ENCODE measurements at regions not wholly inside any gene's neighbourhood (a gene's known extent, or its start where the extent isn't known, plus 50 kb on each side); places are given as distances from the start of the nearest gene placed in this dataset.

DNA sequence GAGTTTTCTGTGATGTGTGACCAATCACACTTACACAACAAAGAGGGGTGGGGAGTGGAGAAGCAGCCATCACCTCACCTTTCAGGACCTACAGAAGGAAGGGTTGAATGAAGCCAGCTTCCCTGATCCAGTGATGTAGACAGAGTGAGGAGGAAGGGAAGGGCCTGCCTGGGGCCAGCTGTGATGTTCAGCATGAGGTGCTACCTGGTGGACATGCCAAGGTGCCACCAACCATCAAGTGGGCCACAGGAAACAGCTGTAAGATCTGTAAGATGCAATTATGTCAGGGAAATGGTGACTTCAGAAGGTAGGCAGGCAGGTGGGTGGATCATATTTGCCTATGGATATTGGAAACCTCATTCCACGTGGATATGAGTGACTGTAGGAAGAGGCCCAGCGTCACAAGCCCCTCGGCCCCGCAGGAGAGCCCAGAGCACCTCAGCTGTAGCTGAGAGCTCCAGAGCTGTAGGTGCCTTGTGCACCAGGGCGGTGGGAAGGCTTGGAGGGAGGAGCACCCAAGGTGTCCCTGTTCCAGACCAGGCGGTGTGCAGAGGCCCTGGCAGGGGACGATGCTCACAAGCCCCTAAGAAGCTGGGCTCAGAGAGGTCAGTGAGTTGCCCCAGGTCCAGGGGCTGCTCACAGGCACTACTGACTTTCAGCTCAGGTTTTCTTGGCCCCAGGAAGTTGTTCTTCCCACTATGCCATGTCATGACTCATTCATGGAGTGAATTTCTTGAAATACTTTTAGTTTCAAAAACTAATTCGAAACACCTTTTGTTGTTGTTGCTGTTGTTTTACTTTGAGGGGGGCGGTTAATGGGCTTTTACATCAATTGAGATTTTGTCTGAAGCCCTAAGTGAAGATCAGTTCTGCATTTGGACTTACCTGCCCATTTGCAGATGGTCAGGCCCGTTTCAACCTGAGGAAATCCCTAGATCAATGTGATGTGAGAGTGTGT, 94.2 kb upstream of the ALDH1A3 start:
- no peak for DNase-seq

DNA sequence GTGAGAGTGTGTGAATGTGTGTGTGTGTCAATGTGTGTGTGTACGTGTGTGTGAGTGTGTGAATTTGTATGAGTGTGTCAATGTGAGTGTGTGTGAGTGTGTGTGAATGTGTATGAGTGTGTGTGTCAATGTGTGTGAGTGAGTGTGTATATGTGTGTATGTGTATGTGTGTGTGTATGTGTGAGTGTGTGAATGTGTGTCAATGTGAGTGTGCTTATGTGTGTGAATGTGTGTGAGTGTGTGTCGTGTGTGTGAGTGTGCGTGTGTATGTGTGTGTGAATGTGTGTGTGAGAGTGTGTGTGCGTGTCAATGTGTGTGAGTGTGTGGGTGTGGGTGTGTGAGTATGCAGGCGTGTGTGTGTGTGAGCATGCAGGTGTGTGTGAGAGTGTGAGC, 93.5 kb upstream of the ALDH1A3 start:
- DNase-seq: no peak

DNA sequence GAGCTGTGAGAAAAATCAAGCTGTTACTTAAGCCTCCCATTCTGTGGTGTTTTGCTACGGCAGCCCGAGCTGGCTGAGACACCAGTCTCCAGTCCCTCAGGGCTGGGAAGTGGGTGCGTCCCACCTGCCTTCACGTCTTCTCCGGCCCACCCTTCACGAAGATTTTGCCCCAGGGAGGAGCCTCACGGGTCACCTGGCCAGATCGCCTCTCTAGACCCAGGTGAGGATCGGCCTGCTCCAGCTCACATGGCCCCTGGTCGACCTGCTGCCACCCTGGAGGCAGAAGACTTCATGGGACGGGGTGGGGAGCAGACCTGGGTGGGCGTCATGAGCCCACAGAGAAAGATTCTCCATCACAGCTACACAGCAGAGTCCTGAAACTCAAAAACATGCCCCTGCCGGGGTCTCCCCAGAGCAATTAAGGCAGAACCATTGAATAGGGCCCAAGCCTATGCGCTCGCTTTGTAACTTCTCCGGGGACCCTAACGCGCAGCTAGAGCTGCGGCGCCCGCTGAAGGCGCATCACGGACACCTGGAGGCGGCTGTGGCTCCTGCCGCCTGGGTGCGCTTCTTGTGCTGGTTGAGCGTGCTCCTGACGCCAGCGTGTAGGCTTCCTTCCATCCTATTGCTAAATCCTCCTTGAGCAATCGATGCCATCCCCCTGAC, 92.6 kb upstream of the ALDH1A3 start:
- no peak for DNase-seq

DNA sequence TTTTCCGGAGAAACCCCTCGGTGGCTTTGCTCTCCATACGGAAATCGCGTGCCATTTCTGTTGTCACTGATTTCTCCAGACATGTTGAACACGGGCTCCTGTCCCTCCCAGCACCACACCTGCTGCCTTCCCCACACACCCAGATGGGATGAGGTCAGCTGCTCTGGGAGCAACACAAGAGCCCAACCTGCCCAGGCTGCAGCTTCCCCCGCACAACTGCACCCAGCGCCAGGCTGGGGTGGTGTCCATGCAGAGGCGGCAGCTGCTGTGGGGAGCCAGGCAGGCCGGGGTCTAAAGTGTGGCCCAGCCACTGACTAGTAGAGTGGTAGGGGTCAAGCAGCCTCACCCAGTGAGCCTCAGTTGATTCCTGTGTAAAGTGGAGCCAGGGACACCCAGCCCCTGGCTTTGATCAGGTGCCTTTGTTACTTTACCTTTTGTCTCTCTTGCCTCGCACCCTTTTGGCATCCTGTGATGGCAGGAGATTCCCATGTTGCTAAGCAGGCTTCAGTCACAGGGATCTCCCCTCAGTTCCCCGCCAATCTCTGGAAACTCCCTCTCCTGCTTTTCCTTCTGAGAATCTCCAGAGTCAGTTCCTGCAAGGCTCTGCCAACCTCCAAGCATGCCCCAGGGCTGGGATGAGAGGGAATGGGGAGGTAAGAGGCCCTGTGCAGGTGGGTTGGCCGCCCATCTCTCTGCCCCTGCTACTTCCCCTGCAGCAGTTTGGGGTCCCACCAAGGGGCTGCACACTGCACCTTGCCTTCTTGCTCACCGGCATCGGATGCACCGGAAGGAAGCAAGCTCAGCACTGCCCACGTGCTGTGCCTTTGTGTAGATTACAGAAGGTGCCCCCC, 91.8 kb upstream of the ALDH1A3 start:
- no peak for DNase-seq

DNA sequence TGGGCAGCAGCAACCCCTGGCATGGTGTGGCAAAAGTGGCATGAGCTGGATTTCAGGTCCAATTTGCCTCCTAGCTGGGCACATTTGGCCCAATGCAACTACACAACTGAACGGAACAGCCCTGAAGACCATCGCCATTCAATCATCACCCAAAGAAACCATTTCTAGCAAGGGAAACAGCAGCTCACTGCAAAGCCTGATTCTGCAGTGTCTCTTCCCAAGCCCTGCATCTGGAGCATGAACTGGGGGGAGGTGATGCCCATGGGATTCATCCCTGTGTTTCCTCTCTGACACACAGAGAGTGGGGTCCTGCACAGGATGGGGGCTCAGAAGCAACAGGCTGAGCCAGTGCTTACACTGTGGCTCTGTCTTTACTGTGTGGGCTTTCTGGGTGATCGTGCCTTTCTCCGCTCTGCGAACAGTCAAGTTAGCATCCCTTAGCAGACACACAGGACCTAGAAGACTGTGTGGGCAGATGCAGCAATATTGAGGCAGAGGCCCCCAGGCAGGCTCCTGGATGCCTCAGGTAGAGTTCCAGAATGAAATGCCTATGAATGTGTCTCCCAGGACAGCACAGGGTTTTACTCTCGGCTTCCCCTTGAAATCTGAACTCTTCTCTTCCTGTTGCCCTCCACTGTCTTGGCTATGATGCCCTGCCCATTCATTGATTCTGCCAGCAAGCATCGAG, 91.1 kb upstream of the ALDH1A3 start:
- no peak for DNase-seq

DNA sequence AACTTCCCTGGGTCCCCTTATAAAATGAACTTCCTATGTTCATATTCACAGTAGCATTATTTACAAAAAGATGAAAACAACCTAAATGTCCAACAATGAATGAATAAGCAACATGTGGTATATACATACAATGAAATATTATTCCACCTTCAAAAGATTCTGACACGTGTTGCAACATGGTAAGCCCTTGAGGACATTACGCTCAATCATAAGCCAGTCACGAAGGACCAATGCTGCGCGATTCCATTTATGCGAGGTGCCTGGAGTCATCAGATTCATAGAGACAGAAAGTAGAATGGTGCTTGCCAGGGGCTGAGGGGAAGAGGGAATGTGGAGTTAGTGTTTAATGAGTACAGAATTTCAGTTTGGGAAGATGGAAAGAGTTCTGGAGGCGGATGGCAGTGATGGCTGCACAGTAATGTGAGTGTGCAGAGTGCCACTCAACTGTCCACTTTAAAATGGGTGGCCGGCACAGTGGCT, 88.8 kb upstream of the ALDH1A3 start:
- no peak for DNase-seq

DNA sequence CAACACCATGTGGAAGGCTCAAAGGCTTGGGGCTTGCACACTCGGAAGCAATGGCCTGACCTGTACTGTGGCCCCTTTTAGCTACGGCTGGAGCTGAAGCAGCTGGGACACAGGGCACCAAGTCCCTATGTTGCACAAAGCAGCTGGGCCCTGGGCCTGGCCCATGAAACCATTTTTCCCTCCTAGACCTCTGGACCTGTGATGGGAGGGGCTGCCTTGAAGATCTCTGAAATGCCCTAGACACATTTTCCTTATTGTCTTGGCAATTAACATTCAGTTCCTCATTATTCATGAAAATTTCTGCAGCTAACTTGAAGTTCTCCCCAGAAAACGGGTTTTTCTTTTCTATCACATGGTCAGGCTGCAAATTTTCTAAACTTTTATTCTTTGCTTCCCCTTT, 85.6 kb upstream of the ALDH1A3 start:
- no peak for DNase-seq

DNA sequence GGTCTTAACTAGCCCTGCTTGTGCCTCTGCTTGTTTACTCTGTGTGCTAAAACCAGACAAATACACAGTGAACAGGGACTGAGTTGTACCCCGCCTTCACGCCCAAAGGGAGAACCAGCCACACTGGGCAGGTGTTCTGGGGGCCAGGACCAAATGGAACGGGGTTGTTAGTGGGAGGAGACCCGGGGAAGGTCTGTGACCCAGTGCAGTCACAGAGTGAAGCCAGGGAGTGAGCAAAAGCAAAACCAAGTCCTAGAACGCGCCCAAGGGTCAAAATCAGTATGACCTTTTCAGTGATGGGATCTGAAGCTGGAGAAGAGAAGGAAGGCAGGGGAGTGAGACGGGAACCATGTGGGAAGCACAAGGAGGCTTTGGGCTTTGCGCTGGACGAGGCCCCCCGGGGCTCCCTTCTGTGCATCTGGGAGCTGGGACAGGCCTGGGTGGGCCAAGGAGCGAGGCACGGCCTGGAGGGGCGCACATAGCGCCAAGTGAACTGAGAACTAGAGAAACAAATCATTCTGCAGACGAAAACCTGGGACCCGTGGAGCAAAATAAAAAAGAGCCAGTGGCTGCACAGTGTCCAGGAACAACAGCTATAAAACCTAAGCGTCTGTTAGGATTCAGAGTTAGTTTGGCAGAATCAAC, 78.3 kb upstream of the ALDH1A3 start:
- no peak for DNase-seq

DNA sequence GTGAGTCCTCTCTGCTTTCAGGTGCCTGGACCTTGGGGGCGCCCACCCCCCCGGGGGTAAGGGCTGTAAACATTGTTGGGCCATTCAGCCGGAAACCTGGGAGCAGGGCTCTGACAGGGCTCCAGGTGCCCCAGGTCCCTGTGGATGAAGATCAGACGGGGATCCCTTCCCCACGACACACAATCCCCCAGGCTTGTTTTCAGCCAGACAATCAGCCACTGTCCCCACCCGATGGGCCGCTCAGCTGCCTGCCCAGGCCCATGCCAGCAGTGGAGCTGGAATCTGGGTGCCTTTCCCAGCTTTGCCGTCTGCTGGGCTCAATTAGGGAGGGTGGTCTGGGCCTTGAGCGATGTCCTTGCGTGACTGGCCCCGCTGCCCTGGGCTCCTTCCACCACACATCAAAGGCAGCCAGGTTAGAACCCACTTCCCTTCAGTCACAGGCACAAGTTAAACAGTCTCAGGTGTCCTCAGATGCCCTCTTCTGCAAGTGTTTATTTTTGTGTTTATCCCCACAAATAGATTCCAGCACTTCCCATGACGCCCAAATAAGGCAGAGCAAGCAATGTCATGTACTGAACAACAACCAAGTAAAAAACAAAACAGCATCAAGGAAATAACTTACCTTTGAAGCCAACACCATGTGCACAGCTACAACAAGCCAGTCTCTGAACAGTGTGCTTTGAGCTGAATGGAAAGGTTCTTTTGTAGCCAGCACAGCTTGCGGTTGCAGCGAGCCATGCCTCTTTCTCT, 77.0 kb upstream of the ALDH1A3 start:
- no peak for DNase-seq

DNA sequence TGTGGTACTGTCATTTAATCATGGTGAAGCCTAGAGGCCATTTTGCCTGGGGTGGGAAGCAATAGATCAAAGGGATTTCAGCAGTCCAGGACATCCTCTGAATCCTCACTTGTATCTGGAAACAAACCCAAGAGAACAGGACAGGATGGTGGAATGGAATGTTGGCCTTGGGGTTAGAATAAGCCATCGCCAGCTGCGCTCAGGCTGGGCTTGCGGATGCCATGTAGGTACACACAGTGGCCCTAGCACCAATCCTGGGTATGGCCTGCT, 76.5 kb upstream of the ALDH1A3 start:
- no peak for DNase-seq

DNA sequence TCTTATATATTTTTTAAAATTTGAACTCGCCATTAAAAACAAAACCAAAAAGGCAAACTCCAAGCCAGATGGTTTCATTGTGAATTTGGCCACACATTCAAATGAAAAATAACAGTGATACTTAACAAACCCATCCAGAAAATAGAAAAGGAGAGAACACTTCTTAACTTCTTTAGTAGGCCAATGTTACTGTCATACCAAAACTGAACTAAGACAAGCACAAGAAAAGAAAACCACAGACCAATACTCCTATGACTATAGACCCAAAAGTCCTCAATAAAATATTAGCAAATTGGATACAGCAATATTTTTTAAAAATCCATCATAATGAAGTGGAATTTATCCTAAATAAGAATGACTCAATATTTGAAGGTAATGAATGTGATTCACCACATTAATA, 73.5 kb upstream of the ALDH1A3 start:
- DNase-seq: no peak

DNA sequence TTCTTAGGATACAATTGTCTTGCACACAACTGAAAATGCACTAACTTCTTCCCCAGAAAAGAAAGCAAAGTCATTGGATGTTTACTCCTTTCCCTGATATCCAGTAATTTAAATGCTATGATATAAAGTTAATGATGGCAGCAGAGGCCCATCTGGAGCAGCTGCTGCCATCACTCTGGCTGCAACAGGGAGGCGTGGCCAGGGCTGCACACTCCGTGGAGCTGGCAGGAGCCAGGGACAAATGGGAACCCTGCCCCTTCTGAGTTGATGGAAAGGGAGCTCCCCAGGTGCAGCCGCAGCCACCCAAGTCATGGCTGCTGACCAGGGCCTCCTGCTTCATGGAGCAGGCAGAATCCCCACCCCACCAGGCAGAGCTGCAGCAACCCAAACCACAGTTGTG, 72.6 kb upstream of the ALDH1A3 start:
- no peak for DNase-seq

DNA sequence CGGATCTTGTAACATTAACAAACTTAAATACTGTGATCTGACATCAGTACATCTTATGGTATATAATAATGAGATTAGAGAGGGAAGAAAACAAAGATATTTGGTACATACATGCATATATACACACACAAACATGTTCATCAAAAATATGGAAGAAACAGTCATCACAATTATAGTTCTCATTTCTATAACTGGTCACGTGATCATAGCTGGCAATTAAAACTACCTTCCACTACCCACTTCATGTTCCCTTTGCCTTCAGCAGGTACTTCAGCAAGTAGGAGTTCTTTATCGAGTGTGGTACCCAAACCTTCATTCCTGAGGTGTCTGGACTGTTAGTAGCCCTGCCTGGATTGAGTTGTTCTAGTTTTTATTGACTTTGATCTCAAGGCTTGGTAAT, 70.9 kb upstream of the ALDH1A3 start:
- no peak for DNase-seq

DNA sequence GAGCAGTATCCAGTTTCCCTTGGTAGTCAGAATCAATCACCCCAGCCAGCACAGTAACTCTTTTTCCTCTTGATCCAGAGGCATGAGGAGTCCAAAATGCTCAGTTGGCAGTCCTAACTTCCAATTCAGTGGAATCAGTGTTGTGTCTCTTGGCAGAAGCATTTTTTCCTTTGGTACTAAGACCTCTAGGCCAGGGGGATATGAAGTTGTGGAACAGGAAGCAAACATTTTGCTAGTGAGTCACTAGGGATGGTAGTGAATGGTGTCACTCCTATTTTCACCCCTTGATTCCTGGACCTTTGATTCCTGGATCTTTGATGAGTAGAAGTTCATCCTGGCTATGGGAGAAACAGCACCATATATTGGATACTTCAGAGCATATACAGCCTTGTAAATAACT, 70.5 kb upstream of the ALDH1A3 start:
- no peak for DNase-seq

DNA sequence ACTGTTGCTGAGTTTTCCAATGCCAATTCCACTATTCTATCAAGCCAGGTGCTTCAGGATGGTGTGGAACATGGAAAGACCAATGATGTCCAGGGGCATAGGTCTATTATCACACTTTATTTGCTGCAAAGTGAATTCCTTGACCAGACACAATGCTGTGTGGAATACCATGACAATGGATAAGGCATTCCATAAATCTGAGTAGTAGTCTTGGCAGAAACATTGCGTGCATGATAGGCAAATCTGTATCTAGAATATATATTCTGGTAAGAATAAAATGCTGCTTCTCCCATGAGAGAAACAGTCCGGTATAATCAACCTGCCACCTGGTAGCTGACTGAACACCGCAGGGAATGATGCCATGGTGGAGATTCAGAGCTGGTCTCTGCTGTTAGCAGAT, 70.0 kb upstream of the ALDH1A3 start:
- DNase-seq: no peak

DNA sequence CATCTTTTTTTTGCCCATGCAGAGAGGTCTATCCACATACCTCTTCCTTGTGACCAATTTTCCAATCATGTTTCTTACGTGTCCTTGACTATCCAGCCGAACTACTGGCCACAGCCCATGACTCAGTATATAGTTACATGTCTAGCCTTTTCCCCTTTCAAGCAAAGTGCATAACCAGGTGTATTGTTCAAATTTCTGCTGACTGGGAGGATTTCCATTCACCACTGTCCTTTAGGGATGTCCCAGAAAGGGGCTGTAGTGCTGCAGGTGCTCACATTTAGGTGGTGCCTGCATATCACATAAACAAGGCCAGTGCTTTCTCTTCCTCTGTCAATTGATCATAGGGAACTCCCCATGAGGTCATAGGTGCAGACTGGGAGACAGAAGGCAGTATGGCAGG, 69.4 kb upstream of the ALDH1A3 start:
- DNase-seq: no peak

DNA sequence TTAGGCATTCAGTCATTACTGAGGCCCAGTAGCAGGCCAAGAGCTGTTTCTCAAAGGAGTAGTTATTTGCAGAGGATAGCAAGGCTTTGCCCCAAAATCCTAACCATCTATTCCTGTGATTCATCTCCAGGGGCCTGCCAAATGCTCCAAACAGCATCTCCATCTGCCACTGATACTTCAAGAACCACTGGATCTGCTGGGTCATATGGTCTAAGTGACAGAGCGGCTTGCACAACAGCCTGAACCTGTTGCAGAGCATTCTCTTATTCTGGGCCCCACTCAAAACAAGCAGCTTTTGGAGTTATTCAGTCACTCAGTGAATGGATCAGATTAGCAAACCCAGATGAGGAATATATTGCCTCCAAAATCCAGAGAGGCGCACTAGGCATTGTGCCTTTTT, 68.8 kb upstream of the ALDH1A3 start:
- DNase-seq: no peak

DNA sequence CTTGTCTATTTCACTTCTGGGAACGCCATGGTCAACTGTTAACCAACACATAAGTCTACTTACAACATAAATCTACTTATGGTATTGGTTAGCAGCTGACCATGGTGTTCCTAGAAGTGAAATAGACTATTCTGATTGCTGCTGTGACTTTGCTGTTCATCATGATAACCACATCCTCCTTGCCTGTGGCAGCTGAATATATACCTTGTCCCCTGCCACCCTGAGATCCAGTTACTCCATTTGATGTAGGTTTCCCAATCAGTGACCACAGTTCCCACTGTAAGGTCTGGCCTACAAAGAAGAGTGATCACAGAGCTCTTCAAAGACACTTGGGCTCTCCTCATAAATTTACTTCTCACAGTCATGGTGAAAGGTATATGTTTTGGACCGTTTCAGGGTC, 66.8 kb upstream of the ALDH1A3 start:
- DNase-seq: no peak

DNA sequence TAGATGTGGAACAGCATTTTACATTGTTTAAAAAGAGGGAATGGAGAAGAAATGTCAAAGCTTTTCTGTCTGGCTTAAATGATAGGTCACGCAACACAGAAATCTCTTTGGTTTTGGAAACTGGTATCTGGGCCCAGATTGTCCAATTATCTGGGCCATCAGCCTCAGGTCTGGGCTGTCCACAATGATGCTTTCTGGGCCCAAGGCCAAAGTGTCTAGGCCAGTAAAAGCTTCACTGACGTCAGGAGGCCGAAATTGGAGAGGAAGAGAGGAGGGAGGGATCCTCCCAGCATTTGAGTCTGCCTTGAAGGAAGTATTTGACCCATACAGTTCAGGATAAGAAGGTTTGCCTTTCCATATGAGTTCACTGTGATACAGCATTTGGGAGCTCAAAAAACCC, 60.7 kb upstream of the ALDH1A3 start:
- DNase-seq: no peak

DNA sequence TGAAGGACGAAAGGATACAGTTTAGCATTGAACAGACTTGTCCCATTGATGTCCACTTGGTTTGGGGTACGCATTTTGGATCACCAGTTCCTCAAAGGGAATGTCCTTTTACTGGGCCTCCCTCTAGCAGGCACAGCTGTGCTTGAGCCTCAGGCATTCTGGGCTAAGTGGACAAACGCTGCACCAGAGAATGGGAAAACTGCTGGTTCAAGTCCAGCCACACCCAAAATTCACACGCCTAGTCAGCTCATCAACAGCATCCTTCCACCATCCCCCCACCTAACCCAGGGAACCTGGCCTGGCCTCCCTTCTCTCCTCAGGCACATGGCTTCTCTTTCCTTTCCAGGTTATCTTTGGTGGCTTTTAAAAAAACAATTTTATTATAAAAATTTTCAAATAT, 59.1 kb upstream of the ALDH1A3 start:
- DNase-seq: no peak

DNA sequence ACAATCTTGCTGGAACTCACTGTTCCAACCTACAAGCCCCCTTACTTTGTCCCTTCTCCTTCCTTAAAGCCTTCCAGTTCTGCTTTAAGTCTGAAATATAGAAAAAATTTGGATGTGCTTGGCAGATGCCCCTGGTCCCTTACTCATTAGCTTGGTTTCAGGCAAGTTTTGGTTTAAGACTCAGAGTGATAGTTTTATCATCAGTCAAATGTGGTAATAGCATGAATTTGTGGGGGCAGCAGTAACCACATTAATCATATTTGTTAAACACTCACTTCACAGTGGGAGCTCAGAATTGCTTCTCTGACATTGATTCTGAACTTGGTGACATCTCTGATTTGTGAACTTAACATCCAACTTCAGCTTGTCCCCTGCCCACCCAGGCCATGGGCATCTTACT, 58.3 kb upstream of the ALDH1A3 start:
- no peak for DNase-seq

DNA sequence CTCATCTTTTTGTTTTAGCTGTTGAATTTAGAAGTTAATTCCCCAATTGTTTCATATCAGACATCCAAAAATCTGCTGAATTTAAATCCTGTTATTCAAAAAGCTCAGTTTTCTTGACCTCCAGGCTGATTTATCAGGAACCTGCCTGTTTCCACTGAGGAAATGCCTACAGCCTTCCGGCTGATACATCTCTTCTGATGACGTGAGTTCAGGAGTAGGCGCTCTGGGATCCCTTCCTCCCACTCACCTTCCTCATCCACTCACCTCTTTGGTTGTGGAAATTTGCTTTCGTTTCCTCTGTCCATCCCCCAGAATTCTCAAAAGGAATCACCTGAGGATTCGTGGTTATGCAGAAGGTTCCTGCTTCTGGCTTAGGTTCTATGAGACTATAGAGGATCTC, 55.4 kb upstream of the ALDH1A3 start:
- no peak for DNase-seq

Data from NCI-H187 treated with DMSO at 0.1 percent for 48 hours (cell line).